ENCODE measurements at regions not wholly inside any gene's neighbourhood (a gene's known extent, or its start where the extent isn't known, plus 50 kb on each side); places are given as distances from the start of the nearest gene placed in this dataset.

GRCh38 chr17:83193336-83194185 lies 114.2 kb downstream of the METRNL start:
- Mint-ChIP-seq H3K9me3 (peaks cover 0 to 2% (median 0%) of the 10 kb centered on the region in 7 donors), H3K27ac (peak overlapping the region in 1 of 3 donors; percentile 38), H3K27me3 (peaks cover 4% of the 10 kb centered on the region), H3K4me3 (no peak overlapping the region), H3K4me1 (peaks cover 0 to 11% (median 3%) of the 10 kb centered on the region in 4 donors), H3K36me3 (no peaks in the 10 kb centered on the region)
- Histone ChIP-seq H3K4me3 (ENCODE audit: low read depth, low read length) (no peak overlapping the region), H3K36me3 (ENCODE audit: control insufficient read depth, insufficient read depth, low read length) (no peaks in the 10 kb centered on the region), H3K27me3 (ENCODE audit: control insufficient read depth, insufficient read depth, low read length) (no peaks in the 10 kb centered on the region), H3K4me1 (ENCODE audit: control insufficient read depth, insufficient read depth, low read length, poor library complexity, severe bottlenecking) (peaks cover 13% of the 10 kb centered on the region), H3K27ac (ENCODE audit: insufficient read depth, low read length, poor library complexity, severe bottlenecking) (no peak overlapping the region), H3K9me3 (ENCODE audit: control insufficient read depth in 2 of 2, low read length in 2 of 2) (no peaks in the 10 kb centered on the region)
- ATAC-seq (ENCODE audit: low read depth in 2 of 2) (no peak), DNase-seq (no peak)

GRCh38 chr17:83194186-83194561 lies 114.8 kb downstream of the METRNL start:
- no peaks in the 10 kb centered on the region for H3K9me3 ChIP-seq (ENCODE audit: control insufficient read depth in 2 of 2, low read length in 2 of 2)
- H3K4me1 ChIP-seq (ENCODE audit: control insufficient read depth, insufficient read depth, low read length, poor library complexity, severe bottlenecking): peaks cover 19% of the 10 kb centered on the region
- no peak overlapping the region for H3K27ac ChIP-seq (ENCODE audit: insufficient read depth, low read length, poor library complexity, severe bottlenecking)
- no peaks in the 10 kb centered on the region for H3K36me3 Mint-ChIP-seq
- no peaks in the 10 kb centered on the region for H3K27me3 ChIP-seq (ENCODE audit: control insufficient read depth, insufficient read depth, low read length)
- H3K4me3 ChIP-seq (ENCODE audit: low read depth, low read length): no peak overlapping the region
- H3K9me3 Mint-ChIP-seq: peaks cover 0 to 2% (median 0%) of the 10 kb centered on the region in 7 donors
- DNase-seq (no peak), ATAC-seq (ENCODE audit: low read depth in 2 of 2) (no peak)
- H3K27ac Mint-ChIP-seq: no peak overlapping the region
- no peaks in the 10 kb centered on the region for H3K36me3 ChIP-seq (ENCODE audit: control insufficient read depth, insufficient read depth, low read length)
- H3K4me1 Mint-ChIP-seq: peaks cover 0 to 17% (median 3%) of the 10 kb centered on the region in 4 donors
- no peaks in the 10 kb centered on the region for H3K27me3 Mint-ChIP-seq
- H3K4me3 Mint-ChIP-seq: no peak overlapping the region

GRCh38 chr17:83194761-83195329 lies 115.4 kb downstream of the METRNL start:
- Mint-ChIP-seq H3K36me3 (no peaks in the 10 kb centered on the region), H3K9me3 (peaks cover 0 to 2% (median 0%) of the 10 kb centered on the region in 7 donors), H3K4me3 (peak overlapping the region in 1 of 4 donors; percentile 48), H3K27ac (no peak overlapping the region), H3K27me3 (no peaks in the 10 kb centered on the region), H3K4me1 (peaks cover 5 to 24% (median 10%) of the 10 kb centered on the region in 4 donors)
- Histone ChIP-seq H3K4me3 (ENCODE audit: low read depth, low read length) (no peak overlapping the region), H3K27me3 (ENCODE audit: control insufficient read depth, insufficient read depth, low read length) (no peaks in the 10 kb centered on the region), H3K27ac (ENCODE audit: insufficient read depth, low read length, poor library complexity, severe bottlenecking) (no peak overlapping the region), H3K36me3 (ENCODE audit: control insufficient read depth, insufficient read depth, low read length) (no peaks in the 10 kb centered on the region), H3K9me3 (ENCODE audit: control insufficient read depth in 2 of 2, low read length in 2 of 2) (no peaks in the 10 kb centered on the region), H3K4me1 (ENCODE audit: control insufficient read depth, insufficient read depth, low read length, poor library complexity, severe bottlenecking) (peaks cover 26% of the 10 kb centered on the region)
- ATAC-seq (ENCODE audit: low read depth in 2 of 2) (no peak), DNase-seq (no peak)

GRCh38 chr17:83195330-83196023 lies 116.1 kb downstream of the METRNL start:
- H3K27ac Mint-ChIP-seq: no peak overlapping the region
- Histone ChIP-seq H3K27me3 (ENCODE audit: control insufficient read depth, insufficient read depth, low read length) (no peaks in the 10 kb centered on the region), H3K9me3 (ENCODE audit: control insufficient read depth in 2 of 2, low read length in 2 of 2) (no peaks in the 10 kb centered on the region), H3K36me3 (ENCODE audit: control insufficient read depth, insufficient read depth, low read length) (no peaks in the 10 kb centered on the region), H3K27ac (ENCODE audit: insufficient read depth, low read length, poor library complexity, severe bottlenecking) (no peak overlapping the region), H3K4me1 (ENCODE audit: control insufficient read depth, insufficient read depth, low read length, poor library complexity, severe bottlenecking) (peaks cover 32% of the 10 kb centered on the region), H3K4me3 (ENCODE audit: low read depth, low read length) (no peak overlapping the region)
- DNase-seq (no peak), ATAC-seq (ENCODE audit: low read depth in 2 of 2) (no peak)
- H3K4me3 Mint-ChIP-seq: peak overlapping the region in 1 of 4 donors; percentile 48
- peaks cover 5 to 30% (median 13%) of the 10 kb centered on the region in 4 donors for H3K4me1 Mint-ChIP-seq
- peaks cover 0 to 2% (median 0%) of the 10 kb centered on the region in 7 donors for H3K9me3 Mint-ChIP-seq
- H3K36me3 Mint-ChIP-seq: no peaks in the 10 kb centered on the region
- H3K27me3 Mint-ChIP-seq: no peaks in the 10 kb centered on the region

- no peak overlapping the region for H3K4me3 Mint-ChIP-seq
- no peaks in the 10 kb centered on the region for H3K36me3 ChIP-seq (ENCODE audit: control insufficient read depth, insufficient read depth, low read length)
- H3K27me3 ChIP-seq (ENCODE audit: control insufficient read depth, insufficient read depth, low read length): no peaks in the 10 kb centered on the region
- no peaks in the 10 kb centered on the region for H3K9me3 Mint-ChIP-seq
- no peak overlapping the region for H3K27ac Mint-ChIP-seq
- peaks cover 5 to 35% (median 15%) of the 10 kb centered on the region in 4 donors for H3K4me1 Mint-ChIP-seq
- DNase-seq: no peak
- peaks cover 37% of the 10 kb centered on the region for H3K4me1 ChIP-seq (ENCODE audit: control insufficient read depth, insufficient read depth, low read length, poor library complexity, severe bottlenecking)
- no peaks in the 10 kb centered on the region for H3K27me3 Mint-ChIP-seq
- H3K4me3 ChIP-seq (ENCODE audit: low read depth, low read length): no peak overlapping the region
- H3K27ac ChIP-seq (ENCODE audit: insufficient read depth, low read length, poor library complexity, severe bottlenecking): no peak overlapping the region
- H3K9me3 ChIP-seq (ENCODE audit: control insufficient read depth in 2 of 2, low read length in 2 of 2): no peaks in the 10 kb centered on the region
- no peaks in the 10 kb centered on the region for H3K36me3 Mint-ChIP-seq
- no peak for ATAC-seq (ENCODE audit: low read depth in 2 of 2)
Observed at GRCh38 chr17:83196024-83196365, 116.6 kb downstream of the METRNL start.

- H3K27ac Mint-ChIP-seq: peak overlapping the region in 1 of 3 donors; percentile 61
- no peaks in the 10 kb centered on the region for H3K36me3 Mint-ChIP-seq
- H3K4me1 ChIP-seq (ENCODE audit: control insufficient read depth, insufficient read depth, low read length, poor library complexity, severe bottlenecking): peaks cover 37% of the 10 kb centered on the region
- no peak overlapping the region for H3K27ac ChIP-seq (ENCODE audit: insufficient read depth, low read length, poor library complexity, severe bottlenecking)
- no peaks in the 10 kb centered on the region for H3K27me3 Mint-ChIP-seq
- no peak overlapping the region for H3K4me3 ChIP-seq (ENCODE audit: low read depth, low read length)
- no peaks in the 10 kb centered on the region for H3K36me3 ChIP-seq (ENCODE audit: control insufficient read depth, insufficient read depth, low read length)
- ATAC-seq (ENCODE audit: low read depth in 2 of 2) (no peak), DNase-seq (no peak)
- no peaks in the 10 kb centered on the region for H3K9me3 Mint-ChIP-seq
- peak overlapping the region in 1 of 4 donors; percentile 29 for H3K4me3 Mint-ChIP-seq
- no peaks in the 10 kb centered on the region for H3K27me3 ChIP-seq (ENCODE audit: control insufficient read depth, insufficient read depth, low read length)
- no peaks in the 10 kb centered on the region for H3K9me3 ChIP-seq (ENCODE audit: control insufficient read depth in 2 of 2, low read length in 2 of 2)
- peaks cover 5 to 38% (median 16%) of the 10 kb centered on the region in 4 donors for H3K4me1 Mint-ChIP-seq
Observed at GRCh38 chr17:83196366-83196765, 117.0 kb downstream of the METRNL start.

GRCh38 chr17:83196973-83197880 lies 117.8 kb downstream of the METRNL start:
- Mint-ChIP-seq H3K27ac (peak overlapping the region in 1 of 3 donors; percentile 87), H3K4me1 (peaks cover 5 to 38% (median 17%) of the 10 kb centered on the region in 4 donors), H3K9me3 (no peaks in the 10 kb centered on the region), H3K27me3 (no peaks in the 10 kb centered on the region), H3K4me3 (peak overlapping the region in 1 of 4 donors; percentile 7), H3K36me3 (no peaks in the 10 kb centered on the region)
- DNase-seq (no peak), ATAC-seq (ENCODE audit: low read depth in 2 of 2) (no peak)
- Histone ChIP-seq H3K27me3 (ENCODE audit: control insufficient read depth, insufficient read depth, low read length) (no peaks in the 10 kb centered on the region), H3K4me3 (ENCODE audit: low read depth, low read length) (no peak overlapping the region), H3K4me1 (ENCODE audit: control insufficient read depth, insufficient read depth, low read length, poor library complexity, severe bottlenecking) (peaks cover 37% of the 10 kb centered on the region), H3K27ac (ENCODE audit: insufficient read depth, low read length, poor library complexity, severe bottlenecking) (no peak overlapping the region), H3K9me3 (ENCODE audit: control insufficient read depth in 2 of 2, low read length in 2 of 2) (no peaks in the 10 kb centered on the region), H3K36me3 (ENCODE audit: control insufficient read depth, insufficient read depth, low read length) (no peaks in the 10 kb centered on the region)
